SK-N-SH (cell line): ENCODE measurements at regions not wholly inside any gene's neighbourhood (a gene's known extent, or its start where the extent isn't known, plus 50 kb on each side); places are given as distances from the start of the nearest gene placed in this dataset.

Experiments used
- CTCF ChIP-seq: fragments of 200-600 bp; sonication (generic); IDR thresholded peaks from 2 replicates; pipeline ENCODE4 v1.6.1; 2017; ENCODE audit warnings: antibody characterized with exemption, mild to moderate bottlenecking, moderate library complexity
- ELF1 ChIP-seq: IDR thresholded peaks from 2 replicates; pipeline ENCODE4 v1.4.0; 2012
- EP300 ChIP-seq, 2 experiments: IDR thresholded peaks; 2 replicates each; pipeline versions ENCODE4 v1.4.0 to v1.6.1; 2012; ENCODE audit warnings: borderline replicate concordance in 1 of 2, low read depth in 1 of 2, low read length in 1 of 2
- EZH2phosphoT487 ChIP-seq: fragments of 200-600 bp; sonication (generic); IDR thresholded peaks from 2 replicates; pipeline ENCODE4 v1.6.1; 2017; ENCODE audit warnings: low read depth, mixed run types, mild to moderate bottlenecking, antibody characterized with exemption, moderate library complexity, borderline replicate concordance
- GABPA ChIP-seq: IDR thresholded peaks from 2 replicates; pipeline ENCODE4 v1.4.0; 2012; ENCODE audit warnings: low read depth, mild to moderate bottlenecking
- MAX ChIP-seq: IDR thresholded peaks from 2 replicates; pipeline ENCODE4 v1.4.0; 2012; ENCODE audit warnings: low read depth
- MXI1 ChIP-seq: IDR thresholded peaks from 2 replicates; pipeline ENCODE4 v1.6.1; 2012; ENCODE audit warnings: mild to moderate bottlenecking, low read depth, low read length, improper control_type of control experiment
- NRF1 ChIP-seq: IDR thresholded peaks from 2 replicates; pipeline ENCODE4 v1.6.1; 2012; ENCODE audit warnings: low read depth, mild to moderate bottlenecking, low read length
- POLR2AphosphoS5 ChIP-seq: IDR thresholded peaks from 2 replicates; pipeline ENCODE4 v1.6.1; 2012; ENCODE audit warnings: low read depth, low read length
- YY1 ChIP-seq: IDR thresholded peaks from 2 replicates; pipeline ENCODE4 v1.4.0; 2012; ENCODE audit warnings: low read depth, mild to moderate bottlenecking
- ZBTB33 ChIP-seq: IDR thresholded peaks from 2 replicates; pipeline ENCODE4 v1.4.0; 2012; ENCODE audit warnings: low read depth, borderline replicate concordance

GRCh38 chr6:130672153-130672552, 155.1 kb upstream of the SMLR1 start:
- no peak for TF ChIP-seq YY1
- TF ChIP-seq ELF1 = no peak
- TF ChIP-seq CTCF = no peak
- TF ChIP-seq EP300 (IDR thresholded peaks at IDR 0.05; ENCODE audit: borderline replicate concordance in 1 of 2, low read depth in 1 of 2, low read length in 1 of 2) = no peak
- no peak for TF ChIP-seq MXI1
- TF ChIP-seq EZH2phosphoT487 = no peak
- no peak for TF ChIP-seq ZBTB33
- no peak for TF ChIP-seq GABPA
- no peak for TF ChIP-seq NRF1
- TF ChIP-seq MAX = no peak
- no peak for TF ChIP-seq POLR2AphosphoS5
